T47D (cell line): ENCODE measurements at regions not wholly inside any gene's neighbourhood (a gene's known extent, or its start where the extent isn't known, plus 50 kb on each side); places are given as distances from the start of the nearest gene placed in this dataset.

Source experiments
- DNase-seq, 2 experiments: peaks; one replicate each; pipeline versions ENCODE4 v3.0.0 to v3.0.0-alpha.2; 2011 to 2012; ENCODE audit warnings: low read depth in 1 of 2, low spot score in 1 of 2
- JUND ChIP-seq: IDR thresholded peaks from 2 replicates; pipeline ENCODE4 v1.6.1; 2012; ENCODE audit warnings: low read depth
- in situ Hi-C: cut with HindIII; loops from 2 replicates; pipeline ENCODE4 v1.10.0; 2016; ENCODE audit warnings: low sequenced_read_pairs, low pct_unique_long_range_greater_than_20kb

GRCh38 chr2:206212673-206213513 is 53.2 kb downstream of the EEF1B2 start:
- TF ChIP-seq JUND: no peak
- peak in 1 of 2 experiments; percentile 6 for DNase-seq
- in situ Hi-C loops: no loop called here

- no peak for DNase-seq
- TF ChIP-seq JUND: no peak
- in situ Hi-C loops: no loop called here
Measured at GRCh38 chr2:206213514-206213845, 53.8 kb downstream of the EEF1B2 start.

GRCh38 chr2:206217166-206217565 is 57.3 kb upstream of the ZDBF2 start:
- DNase-seq: no peak
- TF ChIP-seq JUND: no peak
- in situ Hi-C loops: no loop called here

GRCh38 chr2:206217743-206218142 is 56.7 kb upstream of the ZDBF2 start:
- no peak for TF ChIP-seq JUND
- in situ Hi-C loops: no loop called here
- no peak for DNase-seq

GRCh38 chr2:206218156-206218555 is 56.3 kb upstream of the ZDBF2 start:
- DNase-seq: no peak
- in situ Hi-C loops: no loop called here

GRCh38 chr2:206218796-206219499 is 55.5 kb upstream of the ZDBF2 start:
- no peak for DNase-seq
- in situ Hi-C loops: no loop called here
- TF ChIP-seq JUND: no peak

More at GRCh38 chr2:206218156-206218555, 56.3 kb upstream of the ZDBF2 start:
- TF ChIP-seq JUND: no peak

- in situ Hi-C loops: no loop called here
- no peak for TF ChIP-seq JUND
- DNase-seq: no peak
Measured at GRCh38 chr2:206219957-206220356, 54.5 kb upstream of the ZDBF2 start.

GRCh38 chr2:206220997-206221396 is 53.5 kb upstream of the ZDBF2 start:
- no peak for TF ChIP-seq JUND
- in situ Hi-C loops: no loop called here
- DNase-seq: no peak
